CD4-positive, alpha-beta T cell treated with Interferon alpha-2 for 1 hour (primary cell): ENCODE measurements at regions not wholly inside any gene's neighbourhood (a gene's known extent, or its start where the extent isn't known, plus 50 kb on each side); places are given as distances from the start of the nearest gene placed in this dataset.
"Not testable (repeated sequence)": the region's sequence is repeated elsewhere in the genome, so short reads cannot be mapped to it uniquely, and the experiment has no call there.

Source experiments
- DNase-seq, 2 donors: peaks; one replicate each; pipeline ENCODE4 v3.0.0-alpha.2; 2020 to 2022

DNA sequence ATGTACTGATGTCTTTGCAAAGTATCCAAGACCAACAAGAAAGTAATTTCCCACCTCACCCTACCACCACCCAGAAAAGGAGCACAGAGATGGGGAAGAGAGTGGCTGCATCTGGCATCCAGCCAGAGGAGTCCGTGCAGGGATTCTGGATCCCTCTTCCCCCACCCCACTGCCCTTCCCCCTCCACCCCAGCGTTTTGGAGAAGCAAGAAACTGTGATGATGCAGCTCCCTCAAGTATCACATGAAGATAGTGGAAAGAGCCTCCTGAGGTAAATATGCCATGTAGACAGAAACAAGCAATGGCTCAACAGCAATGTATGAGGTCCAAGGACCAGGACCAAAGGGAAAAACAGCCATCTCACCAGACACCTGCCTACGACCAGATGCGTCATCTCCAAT is 153.8 kb downstream of the DEPDC1B start:
- no peak for DNase-seq

DNA sequence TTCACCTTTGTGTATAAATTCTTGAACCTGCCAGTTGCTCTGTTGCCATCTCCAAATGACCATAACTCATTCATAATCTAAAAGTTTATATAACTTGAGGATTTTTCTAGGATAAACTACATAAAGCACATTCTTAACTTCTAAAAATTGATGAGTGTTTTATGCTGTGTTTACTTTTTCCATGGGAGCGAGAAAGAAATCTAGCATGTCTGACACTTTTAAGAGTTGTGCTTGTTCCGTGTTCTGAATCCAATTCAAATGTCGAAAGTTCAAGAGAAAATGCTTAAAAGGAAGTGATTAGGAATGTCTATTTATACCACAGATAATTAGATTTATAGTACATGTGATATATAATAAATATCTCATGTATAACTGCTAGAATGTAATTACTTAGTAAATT is 154.4 kb downstream of the DEPDC1B start:
- DNase-seq: no peak

DNA sequence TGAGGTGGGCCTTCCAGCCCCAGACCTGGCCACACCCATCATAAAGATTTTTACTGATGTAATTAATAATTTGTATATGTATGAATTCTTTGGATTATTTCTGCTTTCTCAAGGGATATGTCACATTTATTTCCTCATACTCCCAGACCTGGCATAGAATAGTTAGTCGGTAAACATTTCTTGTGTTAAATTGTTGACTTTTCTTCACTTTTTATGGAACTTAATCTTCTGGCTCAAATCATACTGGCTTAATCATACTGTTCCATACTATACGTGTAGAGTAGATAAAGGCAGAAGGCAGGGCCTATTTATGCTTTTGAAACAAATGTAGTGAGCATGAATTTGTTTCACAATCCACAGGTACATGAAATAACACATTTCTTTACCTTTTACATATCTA is 155.8 kb downstream of the DEPDC1B start:
- no peak for DNase-seq

DNA sequence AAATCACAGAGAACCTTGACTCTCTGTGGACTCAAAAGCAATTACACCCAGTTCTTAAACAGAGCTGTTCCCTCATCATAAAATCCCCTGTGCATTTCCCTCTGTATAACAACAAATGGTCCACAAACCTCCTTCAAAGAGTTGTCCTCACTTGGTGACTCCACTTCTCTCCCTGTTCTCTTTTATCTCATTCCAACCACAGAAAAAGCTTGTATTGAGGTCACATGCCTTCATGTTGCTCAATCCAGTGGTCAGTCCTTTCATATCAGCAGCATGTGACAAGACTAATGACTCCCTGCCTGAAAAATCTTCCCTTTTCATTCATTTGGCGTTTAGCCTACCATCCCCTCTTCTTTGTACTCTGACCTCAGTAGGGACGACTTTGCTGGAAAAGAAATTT is 158.0 kb downstream of the DEPDC1B start:
- peak in 1 of 2 donors; percentile 3 for DNase-seq

DNA sequence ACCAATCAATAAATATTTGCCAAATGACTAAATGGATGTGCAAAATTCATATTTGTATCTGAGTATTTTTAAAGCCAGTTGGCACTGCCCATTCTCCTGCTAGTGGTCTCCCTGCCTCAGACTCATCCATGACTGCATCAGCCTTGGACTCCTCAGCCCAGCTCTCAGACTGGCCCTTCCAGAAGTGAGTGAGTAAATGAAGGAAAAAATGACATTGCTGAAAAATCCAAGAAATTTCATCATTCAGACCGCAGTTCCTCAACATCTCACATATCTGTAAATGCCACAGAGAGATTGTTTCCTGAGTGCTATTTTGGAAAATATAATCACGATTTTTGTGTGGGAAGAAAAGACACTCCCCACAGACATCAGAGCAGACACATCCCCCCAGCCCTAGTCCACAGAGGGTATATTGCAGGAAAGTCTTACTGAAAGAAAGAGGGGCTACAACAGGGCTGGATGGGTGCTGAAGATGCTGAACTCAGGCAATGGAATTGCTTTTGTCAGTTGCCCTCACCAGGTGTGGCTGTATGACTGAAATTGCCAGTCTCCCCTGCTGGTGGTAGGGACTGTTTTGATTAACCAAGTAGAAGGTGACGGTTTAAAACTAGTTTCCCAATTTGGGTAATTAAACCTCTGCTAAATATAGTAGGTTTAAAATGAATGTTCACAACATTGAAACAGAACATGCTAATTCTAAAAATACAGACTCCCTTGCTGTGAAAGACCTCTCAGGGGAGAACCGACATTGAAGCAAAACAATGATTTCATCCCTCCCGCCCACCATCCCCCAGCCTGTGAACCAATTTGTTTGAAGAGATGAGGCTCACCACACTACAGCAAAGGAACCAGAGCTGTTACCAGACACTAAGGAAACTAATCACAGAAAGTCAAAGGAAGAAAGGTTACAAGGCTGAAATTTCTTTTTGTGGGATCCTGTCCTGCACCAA is 158.8 kb downstream of the DEPDC1B start:
- DNase-seq: peak in 1 of 2 donors; percentile 67

DNA sequence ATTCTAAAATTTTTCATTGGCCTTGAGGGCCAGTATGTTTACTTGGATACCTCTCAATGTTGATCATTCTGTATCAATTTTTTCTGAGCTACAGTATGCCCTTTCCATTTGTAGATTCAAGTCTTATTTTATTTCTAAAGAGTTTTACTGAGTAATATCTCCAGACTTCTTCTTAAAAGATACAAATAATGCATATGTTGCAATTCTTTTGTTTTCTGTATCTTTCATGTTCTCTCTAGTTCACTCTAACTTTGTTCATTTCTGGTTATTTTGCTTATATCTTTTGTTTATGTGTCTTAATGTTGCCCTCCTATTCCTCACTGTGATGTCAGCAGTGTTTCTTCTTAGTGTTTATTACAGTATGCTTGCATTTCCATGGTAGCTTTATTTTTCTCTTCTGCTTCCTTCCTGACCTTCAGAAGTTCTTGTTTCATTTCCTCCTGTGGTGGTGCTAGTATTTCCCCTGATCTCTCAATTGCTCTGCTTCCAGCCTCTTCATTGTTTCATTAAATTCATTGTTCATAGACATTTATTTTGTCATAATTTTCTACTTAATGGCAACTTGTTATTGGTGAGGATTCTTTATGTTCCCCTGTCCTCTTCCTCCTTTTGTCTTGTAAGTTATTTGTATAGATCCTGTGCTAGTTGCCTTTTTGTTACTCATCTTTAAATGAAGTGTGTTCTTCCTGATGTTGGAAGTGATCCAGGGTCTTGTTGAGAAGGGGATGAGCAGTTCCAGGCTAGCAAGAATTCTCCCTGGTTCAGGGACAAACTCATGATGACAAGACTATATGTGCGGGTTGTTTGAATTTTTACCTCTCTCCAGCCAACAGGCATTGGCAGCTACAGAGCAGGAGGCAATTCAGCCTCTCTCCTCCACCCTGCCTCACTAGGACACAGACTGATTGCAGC is 160.8 kb downstream of the DEPDC1B start:
- DNase-seq: peak; percentile 8 to 29

DNA sequence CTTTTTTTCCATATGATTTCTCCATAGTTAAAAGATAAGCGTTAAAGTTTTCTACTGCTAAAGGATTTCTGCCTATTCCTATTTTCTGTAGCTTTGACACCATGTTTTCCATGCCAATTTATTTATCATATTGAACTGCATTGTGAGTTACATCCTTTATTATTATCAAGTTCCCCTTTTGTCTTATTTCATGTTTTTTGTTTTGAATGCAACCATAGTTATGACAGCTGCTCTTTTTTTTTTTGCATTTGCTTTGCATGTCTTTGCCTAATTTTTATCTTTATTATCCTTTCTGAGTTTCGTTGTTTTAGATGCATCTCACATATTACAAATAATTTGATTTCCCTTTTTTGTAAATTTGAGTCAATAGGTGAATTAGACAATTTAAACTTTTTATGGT is 161.5 kb downstream of the DEPDC1B start:
- no peak for DNase-seq

DNA sequence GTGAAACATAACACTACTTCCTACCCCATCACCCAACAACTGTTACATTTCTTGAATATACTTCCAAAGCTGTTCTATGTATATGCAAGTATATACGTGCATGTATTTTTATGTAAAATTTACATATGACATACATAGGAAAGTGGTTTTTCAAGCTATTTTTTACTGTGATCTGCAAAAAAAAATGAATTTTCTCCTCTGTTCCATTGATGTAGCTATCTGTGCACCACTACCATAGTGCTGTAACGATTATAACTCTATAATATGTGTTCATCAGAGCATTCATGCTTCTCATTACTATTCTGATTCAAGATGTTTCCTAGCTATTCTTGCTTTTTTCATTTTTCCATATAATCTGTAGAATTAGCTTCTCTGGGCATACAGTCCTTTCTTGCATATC is 164.0 kb downstream of the DEPDC1B start:
- DNase-seq: no peak

DNA sequence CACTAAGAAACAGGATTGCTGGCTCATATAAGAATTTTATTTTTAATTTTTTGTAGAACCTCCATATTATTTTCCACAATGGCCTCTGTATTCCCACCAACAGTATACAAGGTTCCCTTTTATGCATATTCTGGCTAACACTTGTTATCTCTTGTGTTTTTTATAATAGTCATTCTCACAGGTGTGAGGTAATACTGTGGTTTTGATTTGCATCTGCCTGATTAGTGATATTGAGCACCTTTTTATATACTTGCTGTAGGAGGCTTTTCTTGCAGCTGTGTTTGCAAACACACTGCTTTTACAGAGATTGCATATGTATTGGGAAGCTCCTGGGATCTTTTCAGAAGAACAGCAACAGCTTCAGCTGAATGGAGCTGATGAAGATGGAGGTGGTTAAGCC is 164.8 kb downstream of the DEPDC1B start:
- DNase-seq: no peak

DNA sequence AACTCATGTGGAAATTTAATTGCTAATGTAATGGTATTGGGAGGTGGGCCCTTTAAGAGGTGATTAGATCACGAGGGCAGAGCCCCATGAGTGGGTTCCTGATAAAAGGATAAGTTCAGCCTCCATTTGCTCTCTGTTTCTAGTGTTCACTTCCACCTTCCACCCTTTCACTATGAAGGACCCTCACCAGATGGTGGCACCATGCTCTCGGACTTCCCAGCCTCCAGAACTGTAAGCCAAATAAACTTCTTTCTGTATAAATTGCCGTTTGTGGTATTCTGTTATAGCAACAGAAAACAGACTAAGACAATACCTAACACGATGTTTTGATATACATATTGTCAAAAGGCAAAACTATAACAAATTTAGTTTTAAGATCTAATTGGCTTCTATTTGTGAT is 166.2 kb downstream of the DEPDC1B start:
- no peak for DNase-seq

DNA sequence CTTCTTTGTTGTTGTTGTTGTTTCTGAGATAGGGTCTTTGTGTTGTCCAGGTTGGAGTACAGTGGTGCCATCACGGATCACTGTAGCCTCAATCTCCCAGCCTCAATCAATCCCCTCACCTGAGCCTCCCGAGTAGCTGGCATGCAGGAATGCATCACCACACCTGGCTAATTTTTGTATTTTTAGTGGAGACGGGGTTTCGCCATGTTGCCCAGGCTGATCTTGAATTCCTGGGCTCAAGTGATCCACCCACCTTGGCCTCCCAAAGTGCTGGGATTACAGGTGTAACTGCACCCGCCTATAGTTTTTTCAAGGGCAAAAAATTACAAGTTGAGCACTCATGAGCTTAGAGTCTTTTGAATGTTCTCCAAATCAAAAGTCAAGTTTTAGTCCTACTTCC is 167.2 kb downstream of the DEPDC1B start:
- DNase-seq: not testable (repeated sequence)

DNA sequence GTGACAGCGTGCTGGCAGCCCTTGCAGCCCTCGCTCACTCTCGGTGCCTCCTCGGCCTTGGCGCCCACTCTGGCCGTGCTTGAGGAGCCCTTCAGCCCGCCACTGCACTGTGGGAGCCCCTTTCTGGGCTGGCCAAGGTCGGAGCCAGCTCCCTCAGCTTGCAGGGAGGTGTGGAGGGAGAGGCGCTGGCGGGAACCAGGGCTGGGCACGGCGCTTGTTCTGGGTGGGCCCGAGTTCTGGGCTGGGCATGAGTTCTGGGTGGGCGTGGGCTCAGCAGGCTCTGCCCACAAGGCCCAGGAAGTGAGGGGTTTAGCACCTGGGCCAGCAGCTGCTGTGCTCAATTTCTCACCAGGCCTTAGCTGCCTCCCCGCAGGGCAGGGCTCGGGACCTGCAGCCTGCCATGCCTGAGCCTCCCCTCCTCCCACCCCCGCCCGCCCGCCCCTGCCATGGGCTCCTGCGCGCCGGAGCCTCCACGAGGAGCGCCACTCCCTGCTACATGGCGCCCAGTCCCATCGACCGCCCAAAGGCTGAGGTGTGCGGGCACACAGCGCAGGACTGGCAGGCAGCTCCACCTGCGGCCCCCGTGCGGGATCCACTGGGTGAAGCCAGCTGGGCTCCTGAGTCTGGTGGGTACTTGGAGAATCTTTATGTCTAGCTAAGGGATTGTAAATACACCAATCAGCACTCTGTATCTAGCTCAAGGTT is 169.7 kb downstream of the DEPDC1B start:
- not testable (repeated sequence) for DNase-seq

DNA sequence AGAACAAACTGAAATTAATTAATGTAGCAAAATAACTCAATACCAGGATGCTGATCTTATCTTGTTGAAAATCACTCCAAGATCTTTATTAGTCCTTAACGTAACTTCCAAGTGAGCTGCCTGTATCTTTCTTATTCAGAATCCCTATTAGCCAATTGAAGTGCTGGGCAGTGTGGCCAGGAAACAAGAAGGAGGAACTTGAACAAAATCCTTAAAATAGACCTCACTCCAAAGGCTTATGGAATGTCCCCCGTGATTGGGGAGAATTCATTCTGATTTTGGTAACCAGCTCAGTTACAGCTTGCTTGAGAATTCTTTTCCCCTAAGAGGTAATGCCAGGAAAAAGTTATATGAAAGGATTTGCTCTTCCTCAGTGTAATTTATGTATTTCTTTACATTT is 171.0 kb downstream of the DEPDC1B start:
- DNase-seq: no peak

DNA sequence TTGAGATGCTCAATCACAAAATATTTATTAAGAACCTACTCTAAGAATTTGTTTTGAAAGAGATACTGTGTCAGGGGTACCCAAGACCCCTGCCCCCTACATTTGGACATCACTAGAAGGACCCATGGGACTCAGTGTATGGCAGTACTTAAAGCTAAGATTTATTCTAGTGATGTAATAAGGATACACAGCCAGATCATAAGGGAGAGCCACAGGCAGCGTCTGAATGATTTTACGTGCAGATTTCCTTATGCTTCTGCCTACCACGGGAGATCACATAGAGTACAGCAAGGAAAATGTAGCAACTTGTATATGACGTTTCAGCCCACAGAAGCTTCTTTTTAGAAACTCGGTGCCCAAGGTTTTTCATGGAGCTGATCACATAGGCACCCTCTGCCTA is 172.9 kb downstream of the DEPDC1B start:
- no peak for DNase-seq

DNA sequence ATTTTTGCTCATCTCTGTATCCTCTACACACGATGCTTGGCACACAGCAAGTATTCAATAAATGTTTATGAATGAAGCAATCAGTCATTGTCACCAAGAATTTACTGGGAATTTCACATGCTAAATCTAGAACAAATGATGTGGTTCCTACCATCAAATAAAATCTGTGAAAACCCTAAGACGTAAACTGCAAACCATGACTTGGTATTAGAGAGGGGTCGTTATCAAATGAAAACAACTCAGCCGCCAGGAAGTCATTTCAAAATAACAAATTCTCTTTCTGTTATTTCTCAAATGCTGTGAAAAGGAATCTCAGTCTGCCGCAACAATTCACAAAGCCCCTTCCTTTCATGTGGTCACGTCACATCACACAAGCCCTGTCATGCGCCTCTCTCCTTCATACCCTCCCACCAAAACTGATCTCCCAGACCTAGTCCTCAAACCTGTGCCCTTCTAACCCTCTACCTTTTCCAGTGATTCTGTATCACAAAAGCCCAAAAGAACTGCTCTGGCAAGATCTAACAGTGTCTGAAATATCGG is 173.6 kb downstream of the DEPDC1B start:
- DNase-seq: no peak

DNA sequence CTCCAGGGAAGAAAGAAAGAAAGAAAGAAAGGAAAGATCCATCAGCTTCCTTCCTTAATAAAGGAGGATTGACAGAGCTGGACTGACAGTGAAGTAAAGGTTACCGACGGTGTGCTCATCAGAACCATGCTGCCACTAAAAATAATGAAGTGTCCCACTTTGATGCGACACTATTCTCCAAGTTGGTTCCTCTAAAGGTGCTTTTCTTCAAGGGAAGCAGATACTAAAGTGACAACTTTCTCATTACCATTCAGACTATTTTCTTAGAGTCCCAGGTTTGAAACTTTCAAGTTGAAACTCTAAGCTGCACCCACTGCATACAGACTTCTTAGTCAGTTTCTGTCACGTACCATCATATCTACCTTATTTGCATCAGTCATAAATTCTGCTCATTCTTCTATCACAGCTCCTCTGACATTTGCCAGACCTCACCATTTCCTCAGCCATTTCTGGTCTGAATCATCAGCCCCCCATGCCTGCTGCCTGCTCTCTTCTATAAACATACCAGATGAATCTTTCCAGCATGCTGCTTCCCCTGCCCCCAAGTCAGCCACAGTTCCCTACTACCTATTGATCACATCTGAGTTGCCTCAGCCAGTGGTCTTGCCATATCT is 177.6 kb downstream of the DEPDC1B start:
- no peak for DNase-seq

DNA sequence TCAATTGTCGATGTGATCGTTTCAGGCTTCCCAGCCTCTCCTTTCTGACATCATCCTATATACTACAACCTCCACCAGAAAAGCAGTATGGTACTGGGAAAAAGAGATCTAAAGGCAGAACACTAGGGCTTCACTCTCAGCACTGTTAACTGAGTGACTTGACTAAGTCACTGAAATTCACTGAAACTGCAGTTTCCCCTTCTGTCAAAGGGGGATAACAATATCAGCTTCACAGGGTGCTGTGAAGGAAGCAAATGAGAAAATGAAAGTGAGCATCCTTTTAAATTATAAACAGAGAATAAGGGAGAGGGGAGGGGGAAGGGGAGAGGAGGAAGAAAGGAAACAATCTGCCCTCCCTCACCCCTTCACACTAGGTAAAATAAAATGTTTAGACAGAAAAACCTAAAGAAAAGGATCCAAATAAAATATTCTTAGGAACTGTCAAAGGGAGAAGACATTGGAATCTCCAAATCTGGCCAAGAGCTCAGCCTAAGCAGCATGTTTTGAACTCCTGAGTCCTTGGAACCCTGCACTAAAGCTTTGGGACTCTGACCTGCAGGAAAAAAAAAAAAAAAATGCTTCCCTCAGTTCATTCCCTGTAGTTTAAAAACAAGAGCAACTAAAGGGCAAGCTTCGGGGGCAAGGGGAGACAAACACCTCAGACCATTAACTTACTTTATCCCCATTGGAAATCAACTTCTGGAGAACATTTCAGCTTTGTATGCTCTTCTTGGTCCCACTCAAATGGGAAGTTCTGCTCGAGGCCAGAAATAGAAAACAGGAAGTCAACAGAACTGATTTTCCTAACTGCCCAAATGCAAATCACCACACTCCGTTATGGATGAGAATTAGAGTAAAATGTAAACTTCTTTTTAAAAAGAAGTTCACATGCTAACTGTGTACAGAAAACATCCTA is 178.3 kb downstream of the DEPDC1B start:
- DNase-seq: no peak

DNA sequence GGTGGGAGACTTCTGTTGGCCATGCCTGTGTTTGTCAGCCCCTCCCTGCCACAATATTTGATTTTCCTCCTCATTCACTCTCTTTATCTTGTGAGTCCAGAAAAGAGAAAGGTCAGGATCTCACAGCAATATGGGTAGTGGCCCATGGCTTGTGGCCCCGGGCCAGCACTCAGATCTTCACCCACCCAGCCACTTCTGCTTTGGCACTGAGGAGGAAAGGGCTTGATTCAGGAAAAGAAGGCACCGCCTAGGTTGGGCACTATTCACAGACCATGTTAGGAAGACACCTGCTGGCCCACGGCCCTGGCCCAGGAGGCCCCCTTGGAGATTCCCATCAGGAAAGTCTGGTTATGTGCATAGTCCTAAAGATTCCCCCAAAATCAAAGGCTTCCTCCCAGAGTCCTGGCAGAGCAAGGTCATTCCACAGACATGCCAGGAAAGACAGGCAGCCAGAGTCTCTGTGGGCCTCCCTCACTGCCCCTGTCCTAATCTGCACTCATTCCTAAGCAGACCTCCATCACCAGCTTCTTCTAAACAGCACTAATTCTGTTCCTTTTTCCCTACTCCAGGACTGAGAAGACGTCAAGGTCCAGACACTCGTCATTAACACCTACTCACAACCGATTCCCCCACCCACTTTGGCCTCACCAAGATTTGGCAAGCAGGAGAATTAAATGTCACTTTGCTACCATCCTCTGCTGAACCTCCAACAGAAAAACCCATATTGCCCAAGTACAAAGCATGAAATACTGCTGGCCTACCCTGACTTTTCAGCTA is 179.3 kb downstream of the DEPDC1B start:
- DNase-seq: no peak

DNA sequence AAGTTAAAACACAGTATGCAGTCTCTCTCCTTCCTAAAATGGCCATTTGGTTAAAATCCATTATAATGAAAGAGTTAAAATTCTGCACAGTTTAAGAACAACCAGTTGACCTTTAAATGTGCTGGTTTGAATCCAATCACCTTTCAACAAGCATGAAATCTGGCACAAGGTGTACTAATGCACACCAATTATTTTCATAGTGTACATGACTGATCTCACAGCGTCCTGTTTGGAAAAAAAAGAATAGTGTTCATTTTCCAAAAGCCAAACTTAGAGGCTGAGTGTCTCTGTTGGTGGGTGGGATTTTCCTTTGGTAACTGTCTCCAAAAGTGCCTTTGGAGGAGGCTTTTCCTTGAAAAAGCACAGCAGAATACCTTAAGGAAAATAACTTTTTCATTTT is 180.6 kb downstream of the DEPDC1B start:
- no peak for DNase-seq

DNA sequence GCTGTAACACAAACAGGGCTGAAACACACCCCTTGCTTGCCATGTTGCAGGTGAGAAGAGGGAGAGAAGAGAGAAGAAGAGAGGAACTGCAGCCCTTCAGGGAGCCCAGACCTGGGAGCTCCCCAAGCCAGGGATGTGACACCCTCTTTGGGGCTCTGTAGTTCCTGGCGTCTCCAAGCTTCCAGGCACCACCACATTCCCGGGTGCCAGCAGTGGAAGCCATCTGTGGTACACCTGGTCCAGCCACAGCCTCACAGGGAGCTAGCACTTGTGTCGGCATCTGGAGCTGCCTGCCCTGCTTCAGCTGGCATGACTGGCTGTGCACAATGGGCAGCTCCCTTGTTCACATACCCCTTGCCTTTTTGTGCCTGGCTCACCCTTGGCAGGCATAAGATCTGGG is 182.1 kb downstream of the DEPDC1B start:
- no peak for DNase-seq
